ENCODE measurements at regions not wholly inside any gene's neighbourhood (a gene's known extent, or its start where the extent isn't known, plus 50 kb on each side); places are given as distances from the start of the nearest gene placed in this dataset.

DNA sequence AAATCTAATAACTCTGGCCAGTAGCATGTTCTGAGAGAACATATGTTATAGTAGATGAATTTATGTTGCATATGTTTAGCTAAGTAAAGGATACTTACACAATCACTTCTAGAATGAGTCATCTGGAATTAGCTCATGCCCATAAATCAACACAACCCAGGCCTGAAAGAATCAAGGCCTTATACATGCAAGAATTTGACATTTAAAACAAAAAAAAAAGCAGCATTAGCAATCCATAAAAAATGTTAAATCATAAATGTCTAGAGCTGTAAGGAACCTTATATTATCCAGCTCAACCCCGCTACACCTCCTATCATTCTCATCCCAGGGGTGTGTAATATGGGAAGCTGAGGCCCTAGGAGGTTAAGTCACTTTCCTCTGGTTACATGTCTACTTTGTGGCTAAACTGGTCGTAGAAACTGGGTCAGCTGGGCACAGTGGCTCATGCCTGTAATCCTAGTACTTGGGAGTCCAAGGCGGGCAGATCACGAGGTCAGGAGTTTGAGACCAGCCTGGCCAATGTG lies 105.2 kb upstream of the CARMIL1 start:
- Histone ChIP-seq H3K27ac (ENCODE audit: low read depth, low read length) (no peak overlapping the region), H3K4me1 (ENCODE audit: control insufficient read depth in 1 of 2, insufficient read depth in 2 of 2, low read length in 2 of 2) (peaks cover 0 to 8% of the 10 kb centered on the region in 2 donors)

DNA sequence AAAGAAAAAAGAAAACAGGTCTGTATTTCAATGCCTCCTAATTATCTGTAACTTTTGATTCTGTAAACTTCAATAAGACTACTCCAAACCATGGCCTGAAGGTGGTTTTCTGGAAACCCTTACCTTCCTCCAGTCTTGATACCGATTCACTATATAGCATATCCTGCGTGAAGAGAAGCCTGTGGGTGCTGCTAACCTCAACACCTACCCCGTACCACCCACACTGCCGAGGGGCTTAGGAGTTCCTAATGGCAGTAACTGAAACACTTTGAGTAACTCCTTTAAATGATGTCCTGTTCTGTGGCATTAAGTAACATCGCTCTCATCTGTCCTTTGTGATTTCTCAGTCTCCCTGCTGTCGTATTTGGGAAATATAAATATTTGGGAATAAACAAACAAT lies 104.5 kb upstream of the CARMIL1 start:
- Histone ChIP-seq H3K27ac (ENCODE audit: low read depth, low read length) (no peak overlapping the region), H3K36me3 (ENCODE audit: control insufficient read depth in 1 of 2, insufficient read depth in 2 of 2, low read length in 2 of 2) (no peaks in the 10 kb centered on the region), H3K9ac (ENCODE audit: low read depth in 1 of 2, low read length in 2 of 2) (no peak overlapping the region), H3K4me1 (ENCODE audit: control insufficient read depth in 1 of 2, insufficient read depth in 2 of 2, low read length in 2 of 2) (peaks cover 0 to 8% of the 10 kb centered on the region in 2 donors), H3K4me3 (ENCODE audit: low read depth in 1 of 2, low read length in 2 of 2) (no peak overlapping the region), H3K9me3 (ENCODE audit: control insufficient read depth in 1 of 2, low read length in 2 of 2) (no peaks in the 10 kb centered on the region), H3K27me3 (ENCODE audit: control insufficient read depth in 1 of 2, insufficient read depth in 2 of 2, low read length in 2 of 2) (no peaks in the 10 kb centered on the region)

More for the DNA sequence above, 105.2 kb upstream of the CARMIL1 start:
- H3K36me3 ChIP-seq (ENCODE audit: control insufficient read depth in 1 of 2, insufficient read depth in 2 of 2, low read length in 2 of 2): no peaks in the 10 kb centered on the region
- H3K27me3 ChIP-seq (ENCODE audit: control insufficient read depth in 1 of 2, insufficient read depth in 2 of 2, low read length in 2 of 2): no peaks in the 10 kb centered on the region
- no peak overlapping the region for H3K4me3 ChIP-seq (ENCODE audit: low read depth in 1 of 2, low read length in 2 of 2)
- H3K9ac ChIP-seq (ENCODE audit: low read depth in 1 of 2, low read length in 2 of 2): no peak overlapping the region
- H3K9me3 ChIP-seq (ENCODE audit: control insufficient read depth in 1 of 2, low read length in 2 of 2): no peaks in the 10 kb centered on the region

DNA sequence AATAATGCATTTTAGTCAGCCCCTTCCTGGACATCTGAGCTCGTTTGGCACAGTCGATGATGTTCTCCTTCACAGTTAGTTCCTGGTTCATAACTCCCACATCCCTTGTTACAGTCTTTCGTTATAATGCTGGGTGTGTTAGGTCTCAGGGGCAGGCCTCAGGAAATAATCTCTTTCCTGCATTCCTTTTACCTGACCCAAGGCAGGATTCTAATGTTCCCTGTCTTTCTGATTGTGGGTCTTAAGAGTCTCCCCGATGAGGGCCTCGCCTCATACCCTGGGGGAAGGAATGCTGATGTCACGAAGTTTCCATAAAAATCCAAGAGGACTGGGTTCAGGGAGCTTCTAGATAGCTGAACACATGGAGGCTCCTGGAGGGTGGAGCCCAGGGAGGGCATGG lies 104.0 kb upstream of the CARMIL1 start:
- H3K4me3 ChIP-seq (ENCODE audit: low read depth in 1 of 2, low read length in 2 of 2): no peak overlapping the region
- H3K4me1 ChIP-seq (ENCODE audit: control insufficient read depth in 1 of 2, insufficient read depth in 2 of 2, low read length in 2 of 2): peaks cover 0 to 8% of the 10 kb centered on the region in 2 donors
- H3K9me3 ChIP-seq (ENCODE audit: control insufficient read depth in 1 of 2, low read length in 2 of 2): no peaks in the 10 kb centered on the region
- no peak overlapping the region for H3K27ac ChIP-seq (ENCODE audit: low read depth, low read length)
- no peaks in the 10 kb centered on the region for H3K36me3 ChIP-seq (ENCODE audit: control insufficient read depth in 1 of 2, insufficient read depth in 2 of 2, low read length in 2 of 2)
- H3K27me3 ChIP-seq (ENCODE audit: control insufficient read depth in 1 of 2, insufficient read depth in 2 of 2, low read length in 2 of 2): no peaks in the 10 kb centered on the region
- H3K9ac ChIP-seq (ENCODE audit: low read depth in 1 of 2, low read length in 2 of 2): no peak overlapping the region

DNA sequence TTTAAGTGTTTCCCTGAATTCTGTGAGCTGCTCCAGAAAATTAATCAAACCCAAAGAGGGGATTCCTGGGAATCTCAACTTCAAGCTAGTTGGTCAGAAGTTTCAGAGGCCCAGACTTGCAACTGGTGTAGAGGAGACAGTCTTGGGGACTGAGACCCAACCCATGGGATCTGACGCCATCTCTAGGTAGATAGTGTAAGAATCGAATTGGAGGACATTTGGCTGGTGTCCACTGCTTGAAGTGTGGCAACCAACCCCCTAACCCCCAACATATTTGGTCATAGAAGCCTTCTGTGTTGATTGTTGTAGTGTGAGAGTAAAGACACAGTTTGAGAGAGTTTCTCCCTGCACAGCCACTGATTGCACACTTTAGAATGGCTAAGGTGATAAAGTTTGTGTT lies 103.5 kb upstream of the CARMIL1 start:
- peaks cover 0 to 3% of the 10 kb centered on the region in 2 donors for H3K4me1 ChIP-seq (ENCODE audit: control insufficient read depth in 1 of 2, insufficient read depth in 2 of 2, low read length in 2 of 2)
- no peak overlapping the region for H3K27ac ChIP-seq (ENCODE audit: low read depth, low read length)
- no peaks in the 10 kb centered on the region for H3K9me3 ChIP-seq (ENCODE audit: control insufficient read depth in 1 of 2, low read length in 2 of 2)
- no peaks in the 10 kb centered on the region for H3K27me3 ChIP-seq (ENCODE audit: control insufficient read depth in 1 of 2, insufficient read depth in 2 of 2, low read length in 2 of 2)
- no peak overlapping the region for H3K4me3 ChIP-seq (ENCODE audit: low read depth in 1 of 2, low read length in 2 of 2)
- no peaks in the 10 kb centered on the region for H3K36me3 ChIP-seq (ENCODE audit: control insufficient read depth in 1 of 2, insufficient read depth in 2 of 2, low read length in 2 of 2)
- H3K9ac ChIP-seq (ENCODE audit: low read depth in 1 of 2, low read length in 2 of 2): no peak overlapping the region

DNA sequence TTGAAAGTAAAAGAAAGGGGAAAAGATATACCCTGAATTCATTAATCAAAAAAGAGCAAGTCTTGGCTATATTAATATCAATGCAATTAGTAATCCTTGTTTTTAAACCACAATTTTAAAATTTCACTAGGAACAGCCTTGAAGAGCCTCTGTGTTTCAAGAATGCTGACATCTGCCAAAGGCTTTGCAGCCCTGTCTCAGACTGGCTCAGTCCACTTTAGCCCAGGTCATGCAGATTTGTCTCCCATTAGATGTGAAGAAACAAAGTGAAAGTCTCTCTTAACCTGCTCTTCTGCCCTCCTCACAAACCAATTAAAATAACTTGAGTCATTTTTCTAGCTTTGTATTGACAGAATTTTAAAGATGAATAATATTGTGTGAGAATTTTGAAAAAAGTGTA lies 102.7 kb upstream of the CARMIL1 start:
- H3K27ac ChIP-seq (ENCODE audit: low read depth, low read length): no peak overlapping the region
- H3K9ac ChIP-seq (ENCODE audit: low read depth in 1 of 2, low read length in 2 of 2): no peak overlapping the region
- H3K36me3 ChIP-seq (ENCODE audit: control insufficient read depth in 1 of 2, insufficient read depth in 2 of 2, low read length in 2 of 2): no peaks in the 10 kb centered on the region
- no peak overlapping the region for H3K4me3 ChIP-seq (ENCODE audit: low read depth in 1 of 2, low read length in 2 of 2)
- no peaks in the 10 kb centered on the region for H3K9me3 ChIP-seq (ENCODE audit: control insufficient read depth in 1 of 2, low read length in 2 of 2)
- no peaks in the 10 kb centered on the region for H3K27me3 ChIP-seq (ENCODE audit: control insufficient read depth in 1 of 2, insufficient read depth in 2 of 2, low read length in 2 of 2)
- H3K4me1 ChIP-seq (ENCODE audit: control insufficient read depth in 1 of 2, insufficient read depth in 2 of 2, low read length in 2 of 2): no peaks in the 10 kb centered on the region

DNA sequence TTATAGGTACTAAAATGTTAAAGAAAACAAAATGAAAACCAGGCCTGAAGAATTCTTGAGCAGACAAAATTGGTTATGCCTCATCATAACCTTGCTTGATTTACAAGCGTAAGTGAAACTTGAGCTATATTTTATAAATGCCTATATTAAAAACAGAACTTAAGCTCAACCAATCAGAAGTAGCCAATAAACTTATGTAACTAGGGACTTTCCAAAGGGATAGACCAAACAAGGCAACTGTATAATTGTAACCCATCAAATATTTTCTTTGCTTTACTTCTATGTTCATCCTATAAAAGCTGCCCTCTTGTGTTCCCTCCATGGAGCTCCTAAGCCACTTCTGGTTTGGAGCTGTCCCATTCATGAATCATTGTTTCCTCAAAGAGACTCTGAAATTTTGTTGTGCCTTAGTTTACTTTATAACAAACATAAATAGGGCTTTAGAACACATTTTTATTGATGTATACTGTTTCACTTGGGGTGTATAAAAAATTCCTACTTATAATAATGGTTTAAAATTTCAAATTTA lies 101.6 kb upstream of the CARMIL1 start:
- Histone ChIP-seq H3K9me3 (ENCODE audit: control insufficient read depth in 1 of 2, low read length in 2 of 2) (no peaks in the 10 kb centered on the region), H3K36me3 (ENCODE audit: control insufficient read depth in 1 of 2, insufficient read depth in 2 of 2, low read length in 2 of 2) (no peaks in the 10 kb centered on the region), H3K4me1 (ENCODE audit: control insufficient read depth in 1 of 2, insufficient read depth in 2 of 2, low read length in 2 of 2) (no peaks in the 10 kb centered on the region), H3K27me3 (ENCODE audit: control insufficient read depth in 1 of 2, insufficient read depth in 2 of 2, low read length in 2 of 2) (no peaks in the 10 kb centered on the region), H3K27ac (ENCODE audit: low read depth, low read length) (no peak overlapping the region), H3K4me3 (ENCODE audit: low read depth in 1 of 2, low read length in 2 of 2) (no peak overlapping the region), H3K9ac (ENCODE audit: low read depth in 1 of 2, low read length in 2 of 2) (no peak overlapping the region)

DNA sequence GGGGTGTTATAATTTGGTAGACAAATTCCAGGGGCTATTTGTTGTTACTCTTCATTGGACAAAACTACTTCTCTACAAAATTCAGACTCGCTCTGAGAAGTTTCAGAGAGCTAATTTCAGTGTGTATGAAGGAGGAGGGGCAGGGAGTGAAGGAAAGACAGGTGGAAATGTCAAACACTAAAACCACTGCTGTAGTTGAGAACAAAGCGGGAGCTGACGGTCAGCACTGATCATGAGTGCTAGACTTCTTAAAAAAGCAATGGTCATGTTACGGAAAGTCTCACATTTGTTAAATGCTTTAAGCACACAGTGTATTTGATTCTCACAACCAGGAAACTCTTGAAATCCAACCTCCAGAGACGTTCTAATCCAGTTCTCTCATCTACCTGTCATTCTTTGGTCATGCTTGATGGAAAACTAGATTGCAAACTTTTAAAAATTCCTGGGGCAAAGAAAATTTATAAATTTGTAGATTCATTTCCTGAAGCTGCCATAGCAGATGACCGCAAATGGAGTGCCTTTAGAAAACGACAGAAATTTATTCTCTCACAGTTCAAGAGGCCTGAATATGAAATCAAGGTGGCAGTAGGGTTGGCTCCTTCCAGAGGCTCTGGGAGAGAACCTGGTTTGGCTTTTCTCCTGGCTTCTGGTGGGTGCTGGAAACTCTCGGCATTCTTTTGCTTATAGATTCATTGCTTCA lies 100.7 kb upstream of the CARMIL1 start:
- Histone ChIP-seq H3K4me3 (ENCODE audit: low read depth in 1 of 2, low read length in 2 of 2) (no peak overlapping the region), H3K4me1 (ENCODE audit: control insufficient read depth in 1 of 2, insufficient read depth in 2 of 2, low read length in 2 of 2) (no peaks in the 10 kb centered on the region)

DNA sequence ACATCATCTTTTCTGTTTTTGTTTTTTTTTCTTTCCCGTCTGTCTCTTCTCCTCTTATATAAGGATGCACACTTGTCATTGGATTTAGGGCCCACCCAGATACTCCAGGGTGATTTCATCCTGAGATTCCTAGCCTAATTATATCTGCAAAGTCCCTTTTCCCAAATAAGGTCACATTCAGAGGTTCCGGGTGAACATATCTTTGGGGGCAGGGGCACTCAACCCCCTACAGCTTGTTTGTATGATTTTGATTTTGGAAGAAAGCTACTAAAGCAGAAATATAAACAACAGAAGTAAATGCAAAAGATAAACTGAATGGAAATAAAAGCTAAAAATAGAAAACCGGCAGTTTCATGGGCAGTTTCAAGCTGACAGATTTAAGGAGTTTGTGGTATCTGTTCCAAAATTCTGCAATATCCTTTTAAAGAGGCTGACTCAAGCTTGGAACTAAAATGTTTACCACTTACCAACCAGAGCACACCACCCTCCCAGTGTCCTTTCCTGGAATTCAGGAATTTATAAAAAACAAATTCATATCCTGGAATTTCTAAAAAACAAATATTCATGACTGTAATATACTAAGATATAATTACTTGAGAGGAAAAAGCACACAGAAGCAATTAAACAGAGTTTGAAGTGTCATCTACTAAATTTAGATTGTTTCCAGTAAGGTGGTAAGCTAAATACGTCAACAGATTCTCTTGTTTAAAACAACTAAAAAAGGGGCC lies 100.0 kb upstream of the CARMIL1 start:
- Histone ChIP-seq H3K9me3 (ENCODE audit: control insufficient read depth in 1 of 2, low read length in 2 of 2) (no peaks in the 10 kb centered on the region), H3K36me3 (ENCODE audit: control insufficient read depth in 1 of 2, insufficient read depth in 2 of 2, low read length in 2 of 2) (no peaks in the 10 kb centered on the region), H3K4me1 (ENCODE audit: control insufficient read depth in 1 of 2, insufficient read depth in 2 of 2, low read length in 2 of 2) (no peaks in the 10 kb centered on the region), H3K27me3 (ENCODE audit: control insufficient read depth in 1 of 2, insufficient read depth in 2 of 2, low read length in 2 of 2) (no peaks in the 10 kb centered on the region), H3K27ac (ENCODE audit: low read depth, low read length) (peak overlapping the region; percentile 23), H3K9ac (ENCODE audit: low read depth in 1 of 2, low read length in 2 of 2) (no peak overlapping the region), H3K4me3 (ENCODE audit: low read depth in 1 of 2, low read length in 2 of 2) (no peak overlapping the region)

More for the DNA sequence above, 100.7 kb upstream of the CARMIL1 start:
- Histone ChIP-seq H3K27me3 (ENCODE audit: control insufficient read depth in 1 of 2, insufficient read depth in 2 of 2, low read length in 2 of 2) (no peaks in the 10 kb centered on the region), H3K9me3 (ENCODE audit: control insufficient read depth in 1 of 2, low read length in 2 of 2) (no peaks in the 10 kb centered on the region), H3K36me3 (ENCODE audit: control insufficient read depth in 1 of 2, insufficient read depth in 2 of 2, low read length in 2 of 2) (no peaks in the 10 kb centered on the region), H3K27ac (ENCODE audit: low read depth, low read length) (peak overlapping the region; percentile 23), H3K9ac (ENCODE audit: low read depth in 1 of 2, low read length in 2 of 2) (no peak overlapping the region)

DNA sequence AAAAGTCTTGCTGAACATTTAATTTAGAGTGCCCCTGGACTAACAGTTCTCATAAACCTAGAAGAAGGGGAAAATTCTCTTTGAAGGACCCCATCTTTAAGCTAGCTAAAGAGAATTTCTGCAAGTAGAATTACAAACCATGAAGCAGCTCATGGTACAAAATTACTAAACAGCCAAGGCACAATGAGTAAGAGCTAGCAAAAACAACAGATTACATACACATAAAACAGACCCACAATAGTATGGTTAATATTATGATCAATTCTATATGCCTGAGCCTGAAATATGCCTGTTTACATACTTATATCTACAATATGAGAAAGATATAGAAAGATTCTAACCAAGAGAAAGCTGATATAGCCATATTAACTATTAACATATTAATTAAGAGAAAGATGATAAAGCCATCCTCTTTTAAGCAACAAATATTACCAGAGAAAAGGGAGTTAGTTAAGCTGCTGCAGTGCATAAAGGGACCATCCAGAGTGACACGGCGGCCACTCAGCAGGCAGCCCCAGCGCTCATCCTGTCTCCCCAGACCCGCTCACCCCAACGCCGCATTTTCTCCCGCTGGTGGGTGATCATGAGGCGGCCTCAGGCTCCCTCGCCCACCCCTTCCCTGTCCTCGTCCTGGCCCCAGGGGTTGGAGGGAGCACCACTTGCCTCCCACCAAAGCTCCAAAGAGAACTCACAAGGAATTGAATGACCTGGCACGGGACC lies 98.4 kb upstream of the CARMIL1 start:
- Histone ChIP-seq H3K4me1 (ENCODE audit: control insufficient read depth in 1 of 2, insufficient read depth in 2 of 2, low read length in 2 of 2) (no peaks in the 10 kb centered on the region), H3K27ac (ENCODE audit: low read depth, low read length) (no peak overlapping the region), H3K27me3 (ENCODE audit: control insufficient read depth in 1 of 2, insufficient read depth in 2 of 2, low read length in 2 of 2) (no peaks in the 10 kb centered on the region), H3K36me3 (ENCODE audit: control insufficient read depth in 1 of 2, insufficient read depth in 2 of 2, low read length in 2 of 2) (no peaks in the 10 kb centered on the region), H3K4me3 (ENCODE audit: low read depth in 1 of 2, low read length in 2 of 2) (no peak overlapping the region), H3K9ac (ENCODE audit: low read depth in 1 of 2, low read length in 2 of 2) (no peak overlapping the region), H3K9me3 (ENCODE audit: control insufficient read depth in 1 of 2, low read length in 2 of 2) (no peaks in the 10 kb centered on the region)

DNA sequence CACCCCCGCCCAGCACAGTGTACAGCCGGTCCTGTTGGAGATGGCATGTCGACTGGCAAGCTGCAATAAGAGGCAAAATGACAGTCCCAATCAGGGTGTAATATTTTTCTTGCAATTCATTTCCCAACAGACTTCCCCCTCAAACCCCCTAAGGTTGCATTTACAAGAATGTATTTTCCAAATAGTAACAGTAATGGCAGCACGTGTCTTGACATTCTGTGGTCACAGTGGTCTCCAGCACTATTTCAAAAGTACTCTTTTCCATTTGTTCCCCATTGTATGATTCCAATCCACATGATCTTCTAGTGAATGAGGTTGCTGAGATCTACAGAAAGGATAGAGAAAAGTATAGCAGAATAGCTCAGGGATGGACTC lies 97.8 kb upstream of the CARMIL1 start:
- Histone ChIP-seq H3K9ac (ENCODE audit: low read depth in 1 of 2, low read length in 2 of 2) (no peak overlapping the region), H3K36me3 (ENCODE audit: control insufficient read depth in 1 of 2, insufficient read depth in 2 of 2, low read length in 2 of 2) (no peaks in the 10 kb centered on the region), H3K4me3 (ENCODE audit: low read depth in 1 of 2, low read length in 2 of 2) (no peak overlapping the region)

More for the DNA sequence above, 97.8 kb upstream of the CARMIL1 start:
- no peaks in the 10 kb centered on the region for H3K27me3 ChIP-seq (ENCODE audit: control insufficient read depth in 1 of 2, insufficient read depth in 2 of 2, low read length in 2 of 2)
- no peak overlapping the region for H3K27ac ChIP-seq (ENCODE audit: low read depth, low read length)
- H3K9me3 ChIP-seq (ENCODE audit: control insufficient read depth in 1 of 2, low read length in 2 of 2): no peaks in the 10 kb centered on the region
- no peaks in the 10 kb centered on the region for H3K4me1 ChIP-seq (ENCODE audit: control insufficient read depth in 1 of 2, insufficient read depth in 2 of 2, low read length in 2 of 2)

All from duodenal mucosa (tissue), 2 donors.